Testis (tissue), 2 donors: ENCODE measurements at regions not wholly inside any gene's neighbourhood (a gene's known extent, or its start where the extent isn't known, plus 50 kb on each side); places are given as distances from the start of the nearest gene placed in this dataset.

ENCODE experiments used
- CTCF ChIP-seq, 3 experiments: fragments of 450-650 bp in 2 of 3; fragments of 200-600 bp in 1 of 3; sonication (generic) in 1 of 3; IDR thresholded peaks; one replicate each; pipeline ENCODE4 v1.5.1; 2016 to 2019; ENCODE audit warnings: antibody characterized with exemption in 3 of 3, mild to moderate bottlenecking in 2 of 3, moderate library complexity in 1 of 3
- POLR2A ChIP-seq: fragments of 450-650 bp; IDR thresholded peaks from one replicate; pipeline ENCODE4 v1.6.1; 2017; ENCODE audit warnings: antibody characterized with exemption, mild to moderate bottlenecking, moderate library complexity

GRCh38 chr5:152568016-152568415 lies 162.9 kb upstream of the NMUR2 start:
- TF ChIP-seq CTCF (IDR thresholded peaks at IDR 0.05) (no peak), POLR2A (no peak)
